HuH-7.5 (cell line): ENCODE measurements at regions not wholly inside any gene's neighbourhood (a gene's known extent, or its start where the extent isn't known, plus 50 kb on each side); places are given as distances from the start of the nearest gene placed in this dataset.

ENCODE experiments used
- DNase-seq: peaks from one replicate; pipeline ENCODE4 v3.0.0; 2011; ENCODE audit warnings: low spot score

DNA sequence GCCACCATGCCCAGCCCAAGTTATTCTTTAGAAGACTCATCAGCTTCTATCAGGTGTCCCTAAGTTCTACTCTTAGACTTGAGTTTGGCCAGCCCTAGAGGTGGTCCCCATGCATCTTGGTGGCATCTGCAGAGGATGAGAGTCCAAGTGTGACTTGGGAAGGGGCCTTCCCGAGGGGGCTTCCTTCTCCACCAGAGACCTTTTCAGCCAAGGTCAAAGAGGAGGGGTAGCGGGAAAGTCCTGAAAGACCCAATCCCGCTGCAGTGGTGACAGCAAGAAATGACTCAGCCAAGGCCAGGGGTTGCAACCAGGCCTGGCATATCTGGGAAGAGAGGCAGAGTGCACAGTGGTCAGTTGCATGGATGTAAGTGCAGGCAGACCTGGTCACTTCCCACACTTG is 61.7 kb upstream of the MGMT start:
- no peak for DNase-seq

DNA sequence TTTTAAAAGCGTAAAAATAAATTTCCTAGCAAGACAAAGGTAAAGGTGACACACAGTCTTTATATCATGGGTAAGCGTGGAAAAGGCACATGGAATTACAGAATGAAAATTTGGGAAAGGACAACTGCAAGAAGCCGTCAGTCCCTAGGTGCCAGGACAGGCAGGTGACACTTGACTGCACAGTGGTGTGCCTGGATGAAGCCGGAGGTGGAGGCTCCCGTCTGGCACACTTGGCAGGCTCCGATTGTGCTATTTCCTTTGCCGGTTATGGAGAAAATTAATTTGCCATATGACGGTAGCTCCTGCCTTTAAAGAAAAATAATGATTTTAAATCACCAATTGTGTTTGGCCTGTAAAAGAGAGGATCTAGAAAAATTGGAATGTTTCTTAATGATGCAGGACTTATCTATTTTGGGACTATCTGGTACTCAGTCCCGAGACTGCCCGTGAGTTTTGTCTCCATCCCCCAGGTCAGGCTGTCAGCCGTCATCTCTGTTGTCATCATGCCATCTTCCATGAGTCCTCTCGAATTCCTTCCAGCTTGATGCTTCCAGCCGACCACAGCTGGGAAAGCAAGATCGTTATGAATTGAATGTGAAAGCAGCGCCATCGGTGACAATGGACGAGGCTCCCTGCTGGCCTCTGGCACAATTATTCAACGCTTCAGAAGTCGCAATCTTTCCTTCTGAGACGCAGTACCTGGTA is 56.2 kb upstream of the MGMT start:
- no peak for DNase-seq

DNA sequence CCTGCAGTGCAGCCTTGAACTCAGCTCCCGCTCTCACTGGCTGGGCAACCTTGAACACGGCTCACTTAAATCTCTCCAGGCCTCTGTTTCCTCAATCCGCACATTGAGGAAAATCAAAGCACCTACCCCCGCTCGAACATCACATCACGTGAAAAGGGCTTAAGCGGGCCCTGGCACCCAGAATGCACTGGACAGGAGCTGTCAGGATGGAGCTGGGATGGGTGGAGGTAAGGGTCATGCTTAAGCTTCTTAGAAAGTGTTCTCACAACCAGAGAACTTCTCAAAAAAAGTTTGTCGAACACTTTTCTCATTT is 55.7 kb upstream of the MGMT start:
- DNase-seq, result no peak

DNA sequence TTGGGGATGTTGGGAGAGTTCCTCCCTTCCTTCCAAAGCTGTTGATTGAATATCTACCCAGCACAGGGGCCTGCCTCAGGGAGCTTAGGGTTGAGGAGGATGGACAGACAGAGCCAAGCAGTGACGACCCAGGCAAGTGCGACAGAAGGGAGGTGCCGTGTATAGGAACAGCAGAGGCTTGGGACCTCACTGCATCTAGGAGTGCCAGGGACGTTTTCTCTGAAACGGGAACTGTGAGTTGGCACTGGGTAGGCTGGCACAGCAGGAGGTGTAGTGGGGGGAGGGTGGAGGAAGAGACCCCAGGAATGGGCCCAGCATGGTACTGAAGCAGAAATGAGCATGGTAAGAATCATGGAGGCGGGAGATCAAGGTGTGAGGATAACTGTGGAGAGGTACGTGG is 55.3 kb upstream of the MGMT start:
- no peak for DNase-seq

DNA sequence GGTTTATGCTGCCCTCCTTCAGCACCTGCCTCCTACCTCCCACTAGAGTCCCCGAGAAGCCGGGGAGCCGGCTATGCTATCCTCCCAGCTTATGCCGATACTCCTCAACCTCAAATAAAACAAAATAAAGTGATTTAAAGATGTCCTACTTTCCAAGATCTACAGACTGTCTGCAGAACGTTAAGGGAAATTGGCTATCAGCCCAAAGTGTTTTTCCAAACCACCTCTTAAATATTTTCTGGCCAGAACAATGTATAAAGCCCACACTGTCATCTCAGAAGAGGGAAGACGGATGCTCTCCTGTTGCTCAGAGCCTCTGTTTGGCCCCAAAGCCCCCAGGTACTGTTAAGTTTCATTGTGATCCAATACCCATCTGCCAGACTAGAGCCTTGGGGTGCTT is 54.0 kb upstream of the MGMT start:
- DNase-seq, result no peak

DNA sequence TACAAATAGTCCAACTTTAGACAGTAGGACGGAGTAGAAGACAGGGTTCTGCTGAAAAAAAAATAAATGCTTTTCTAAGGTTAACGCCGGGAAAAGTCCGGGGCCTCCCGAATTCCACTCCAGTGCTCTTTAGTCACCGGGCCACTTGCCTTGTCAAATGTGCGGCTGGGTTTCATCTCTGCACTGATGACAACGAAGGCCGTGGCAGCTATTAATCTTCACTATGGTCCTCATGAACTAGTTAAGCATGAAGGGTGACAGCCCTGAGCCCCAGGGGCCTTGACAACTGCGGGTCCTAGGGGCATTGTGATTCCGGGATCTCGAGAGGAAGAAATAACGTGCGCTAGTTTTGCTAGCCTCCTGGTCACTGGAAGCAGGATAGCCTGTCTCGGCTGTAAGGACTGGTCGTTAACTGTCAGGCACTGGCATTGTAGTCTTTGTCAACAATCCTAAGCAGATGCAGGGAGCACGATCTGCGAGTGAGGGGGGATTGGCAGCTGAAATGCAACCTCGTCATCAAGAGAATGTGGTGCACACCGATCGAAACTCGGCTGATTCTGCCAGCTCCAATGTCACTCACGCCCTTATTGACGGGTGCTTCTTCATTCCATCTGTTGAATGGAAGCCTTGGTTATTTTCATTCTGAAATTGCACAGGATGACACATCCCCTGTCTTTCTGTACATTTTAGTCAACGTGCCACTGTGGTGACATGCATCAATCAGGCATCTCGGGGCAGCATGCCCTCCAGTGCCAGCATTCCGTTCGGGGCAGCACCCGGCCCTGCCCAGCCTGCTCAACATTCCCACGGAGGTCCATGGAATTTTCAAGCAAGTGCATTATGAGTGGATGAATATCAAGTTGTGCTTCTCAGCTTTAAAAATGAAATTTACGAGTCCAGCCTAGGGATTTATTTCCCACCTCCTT is 51.6 kb upstream of the MGMT start:
- no peak for DNase-seq

DNA sequence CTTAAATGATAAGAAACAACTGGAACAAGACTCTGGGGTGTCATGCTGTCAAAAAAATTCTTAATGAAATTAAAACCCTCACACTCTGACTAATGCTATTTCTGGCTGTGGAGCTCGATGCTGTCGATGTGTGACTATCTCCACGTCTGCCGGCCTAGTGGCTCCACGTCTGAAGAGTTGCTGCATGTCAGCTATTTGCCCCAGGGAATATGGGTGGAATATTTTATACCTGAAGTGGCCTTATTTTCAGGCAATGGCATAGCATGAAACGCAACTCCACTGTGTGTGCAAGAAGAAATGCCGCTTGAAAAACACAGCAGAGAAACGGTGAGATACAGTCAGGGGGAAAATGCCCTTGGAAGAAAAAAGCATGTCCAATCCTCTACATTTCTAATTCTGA is 50.9 kb upstream of the MGMT start:
- DNase-seq, result no peak

DNA sequence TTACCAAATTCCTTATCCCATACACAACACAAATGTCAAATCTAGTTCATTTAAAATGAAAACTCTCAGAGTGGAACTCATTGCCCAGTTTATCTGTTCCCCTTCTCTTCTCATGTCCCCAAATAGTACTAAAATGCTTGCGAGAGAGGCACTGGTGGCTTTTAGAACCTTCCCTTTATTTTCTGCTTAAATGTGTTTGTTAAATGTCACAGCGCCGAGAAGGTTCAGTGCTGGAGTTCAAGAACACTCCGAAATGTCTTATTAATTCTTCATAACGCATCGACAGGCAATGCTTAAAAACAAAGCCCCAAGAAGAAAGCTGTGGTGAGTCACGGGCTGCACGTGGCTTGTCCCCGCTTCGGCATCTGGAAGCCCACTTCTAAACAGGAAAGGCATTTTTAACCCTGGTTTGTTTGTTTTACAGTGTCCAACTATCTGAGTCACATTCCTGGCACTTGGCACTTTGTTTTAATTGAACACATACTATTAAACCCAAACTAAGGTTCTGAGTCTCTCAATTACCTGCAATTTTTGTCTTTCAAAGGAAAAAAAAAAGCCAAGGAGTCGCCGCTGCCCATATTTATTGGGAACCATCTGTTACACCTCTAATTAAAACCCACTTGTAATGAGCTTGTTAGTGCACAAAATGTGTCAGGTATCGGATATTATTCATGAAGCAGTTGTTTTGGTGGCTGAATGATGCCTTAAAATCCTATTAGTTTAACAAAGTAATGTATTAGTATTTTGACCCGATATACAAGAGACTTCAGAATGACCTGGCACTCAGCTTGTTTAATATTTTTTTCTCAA is 49.9 kb upstream of the MGMT start:
- DNase-seq, result no peak
